ENCODE measurements at regions not wholly inside any gene's neighbourhood (a gene's known extent, or its start where the extent isn't known, plus 50 kb on each side); places are given as distances from the start of the nearest gene placed in this dataset.
"Not testable (repeated sequence)": the region's sequence is repeated elsewhere in the genome, so short reads cannot be mapped to it uniquely, and the experiment has no call there.

- DNase-seq (ENCODE audit: low spot score), result not testable (repeated sequence)
These were observed 119.1 kb upstream of the RMDN2 start for GRCh38 chr2:37806004-37806403.

- peak; percentile 3 for DNase-seq (ENCODE audit: low spot score)
These were observed 115.6 kb upstream of the RMDN2 start for GRCh38 chr2:37809525-37809924.

GRCh38 chr2:37809931-37810570 is 115.0 kb upstream of the RMDN2 start:
- no peak for DNase-seq (ENCODE audit: low spot score)

- DNase-seq (ENCODE audit: low spot score), result no peak
These were observed 112.7 kb upstream of the RMDN2 start for GRCh38 chr2:37812414-37812813.

- no peak for DNase-seq (ENCODE audit: low spot score)
These were observed 112.0 kb upstream of the RMDN2 start for GRCh38 chr2:37812941-37813730.

- no peak for DNase-seq (ENCODE audit: low spot score)
These were observed 109.1 kb upstream of the RMDN2 start for GRCh38 chr2:37816036-37816435.

GRCh38 chr2:37816686-37817085 is 108.4 kb upstream of the RMDN2 start:
- no peak for DNase-seq (ENCODE audit: low spot score)

- DNase-seq (ENCODE audit: low spot score), result no peak
These were observed 105.9 kb upstream of the RMDN2 start for GRCh38 chr2:37819186-37819585.

GRCh38 chr2:37820471-37820986 is 104.6 kb upstream of the RMDN2 start:
- DNase-seq (ENCODE audit: low spot score), result no peak

- DNase-seq (ENCODE audit: low spot score), result no peak
These were observed 99.5 kb upstream of the RMDN2 start for GRCh38 chr2:37825586-37825985.

GRCh38 chr2:37826611-37827010 is 98.5 kb upstream of the RMDN2 start:
- DNase-seq (ENCODE audit: low spot score), result no peak

- DNase-seq (ENCODE audit: low spot score), result no peak
These were observed 97.6 kb upstream of the RMDN2 start for GRCh38 chr2:37827455-37827854.

GRCh38 chr2:37827911-37828511 is 97.1 kb upstream of the RMDN2 start:
- no peak for DNase-seq (ENCODE audit: low spot score)

GRCh38 chr2:37829202-37829601 is 95.9 kb upstream of the RMDN2 start:
- no peak for DNase-seq (ENCODE audit: low spot score)

- no peak for DNase-seq (ENCODE audit: low spot score)
These were observed 95.3 kb upstream of the RMDN2 start for GRCh38 chr2:37829616-37830395.

GRCh38 chr2:37830636-37831035 is 94.5 kb upstream of the RMDN2 start:
- DNase-seq (ENCODE audit: low spot score), result no peak

GRCh38 chr2:37831081-37831780 is 93.9 kb upstream of the RMDN2 start:
- no peak for DNase-seq (ENCODE audit: low spot score)

- DNase-seq (ENCODE audit: low spot score), result peak; percentile 48
These were observed 92.4 kb upstream of the RMDN2 start for GRCh38 chr2:37832590-37833197.

GRCh38 chr2:37833423-37833822 is 91.7 kb upstream of the RMDN2 start:
- DNase-seq (ENCODE audit: low spot score), result no peak

GRCh38 chr2:37836270-37836669 is 88.8 kb upstream of the RMDN2 start:
- no peak for DNase-seq (ENCODE audit: low spot score)

- no peak for DNase-seq (ENCODE audit: low spot score)
These were observed 88.4 kb upstream of the RMDN2 start for GRCh38 chr2:37836711-37837110.

All from cerebellar cortex (tissue), 1 donor.